HFFc6 (cell line): ENCODE measurements at regions not wholly inside any gene's neighbourhood (a gene's known extent, or its start where the extent isn't known, plus 50 kb on each side); places are given as distances from the start of the nearest gene placed in this dataset.
"Not testable (repeated sequence)": the region's sequence is repeated elsewhere in the genome, so short reads cannot be mapped to it uniquely, and the experiment has no call there.

Experiments used
- DNase-seq: peaks from one replicate; pipeline ENCODE4 v3.0.0-alpha.2; 2018
- H3K27ac Mint-ChIP-seq: 2 replicates; pipeline ENCODE4 v1.8.0; 2020; ENCODE audit warnings: mild to moderate bottlenecking, mixed read lengths
- H3K27me3 Mint-ChIP-seq: 2 replicates; pipeline ENCODE4 v1.8.0; 2021; ENCODE audit warnings: mild to moderate bottlenecking, moderate library complexity, mixed read lengths; ENCODE audit not compliant: insufficient read depth
- H3K36me3 Mint-ChIP-seq: 2 replicates; pipeline ENCODE4 v1.8.0; 2021; ENCODE audit warnings: low read depth, mixed read lengths
- H3K4me1 Mint-ChIP-seq: 2 replicates; pipeline ENCODE4 v1.8.0; 2020; ENCODE audit warnings: low read depth, mixed read lengths
- H3K4me3 Mint-ChIP-seq: 2 replicates; pipeline ENCODE4 v1.8.0; 2020; ENCODE audit warnings: mild to moderate bottlenecking, moderate library complexity, mixed read lengths
- H3K9me3 Mint-ChIP-seq: 2 replicates; pipeline ENCODE4 v1.8.0; 2020; ENCODE audit warnings: mild to moderate bottlenecking, mixed read lengths
- CTCF ChIP-seq: fragments of 200-600 bp; sonication (generic); IDR thresholded peaks from 2 replicates; pipeline ENCODE4 v1.5.0; 2021; ENCODE audit warnings: antibody characterized with exemption, mild to moderate bottlenecking

- TF ChIP-seq CTCF: no peak
- Mint-ChIP-seq H3K4me1 (no peaks in the 10 kb centered on the region), H3K4me3 (no peak overlapping the region), H3K9me3 (peaks cover 13% of the 10 kb centered on the region), H3K36me3 (no peaks in the 10 kb centered on the region; the same call in 1 of the 2 replicates), H3K27ac (no peak overlapping the region), H3K27me3 (no peaks in the 10 kb centered on the region)
- DNase-seq: no peak
These were observed 161.3 kb upstream of the VIPR2 start for GRCh38 chr7:159306012-159306411.

GRCh38 chr7:159305185-159305584 lies 160.5 kb upstream of the VIPR2 start:
- H3K36me3 Mint-ChIP-seq, H3K27me3 Mint-ChIP-seq, H3K27ac Mint-ChIP-seq, H3K4me1 Mint-ChIP-seq, H3K4me3 Mint-ChIP-seq, DNase-seq: not testable (repeated sequence)
- H3K9me3 Mint-ChIP-seq: peaks cover 18% of the 10 kb centered on the region

GRCh38 chr7:159303510-159303909 lies 158.8 kb upstream of the VIPR2 start:
- not testable (repeated sequence) for H3K27me3 Mint-ChIP-seq, H3K4me1 Mint-ChIP-seq, H3K4me3 Mint-ChIP-seq, H3K36me3 Mint-ChIP-seq, DNase-seq, H3K27ac Mint-ChIP-seq
- H3K9me3 Mint-ChIP-seq: peaks cover 26% of the 10 kb centered on the region

DNA sequence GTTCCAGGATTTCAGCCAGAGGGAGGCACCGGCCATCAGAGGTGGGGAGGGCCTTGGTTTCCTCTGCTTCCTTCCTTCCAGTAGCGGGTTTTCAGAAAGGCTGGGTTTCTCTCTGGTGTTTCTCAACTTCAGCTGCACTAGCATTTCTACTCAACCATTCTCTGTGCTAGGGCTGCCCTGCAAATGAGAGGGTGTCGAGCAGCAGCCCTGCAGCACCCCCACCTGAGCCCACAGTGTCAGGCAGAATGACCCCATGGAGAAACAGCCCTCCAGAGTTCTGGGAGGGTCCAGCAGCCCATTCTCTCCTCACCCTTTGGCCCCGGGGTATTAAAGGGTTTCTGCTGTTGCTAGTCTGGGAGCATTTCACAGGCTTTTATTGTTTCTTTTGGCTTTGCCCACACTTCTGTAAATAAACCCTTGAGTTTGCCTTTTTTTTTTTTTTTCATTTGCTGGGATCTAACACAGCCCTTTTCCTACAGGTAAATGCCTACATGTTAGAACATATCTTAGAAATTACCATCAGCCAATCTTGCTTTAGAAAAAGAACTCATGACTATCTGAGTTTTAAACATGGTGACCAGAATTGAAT lies 151.5 kb upstream of the VIPR2 start:
- Mint-ChIP-seq H3K9me3 (peaks cover 46% of the 10 kb centered on the region), H3K27me3 (no peaks in the 10 kb centered on the region), H3K27ac (no peak overlapping the region), H3K4me3 (no peak overlapping the region), H3K36me3 (peaks cover 4% of the 10 kb centered on the region; the same call in 1 of the 2 replicates), H3K4me1 (no peaks in the 10 kb centered on the region)
- TF ChIP-seq CTCF: no peak
- no peak for DNase-seq

GRCh38 chr7:159286487-159286886 lies 141.8 kb upstream of the VIPR2 start:
- not testable (repeated sequence) for H3K4me1 Mint-ChIP-seq, DNase-seq, H3K4me3 Mint-ChIP-seq, H3K36me3 Mint-ChIP-seq, H3K27me3 Mint-ChIP-seq, H3K27ac Mint-ChIP-seq
- peaks cover 67% of the 10 kb centered on the region for H3K9me3 Mint-ChIP-seq

DNA sequence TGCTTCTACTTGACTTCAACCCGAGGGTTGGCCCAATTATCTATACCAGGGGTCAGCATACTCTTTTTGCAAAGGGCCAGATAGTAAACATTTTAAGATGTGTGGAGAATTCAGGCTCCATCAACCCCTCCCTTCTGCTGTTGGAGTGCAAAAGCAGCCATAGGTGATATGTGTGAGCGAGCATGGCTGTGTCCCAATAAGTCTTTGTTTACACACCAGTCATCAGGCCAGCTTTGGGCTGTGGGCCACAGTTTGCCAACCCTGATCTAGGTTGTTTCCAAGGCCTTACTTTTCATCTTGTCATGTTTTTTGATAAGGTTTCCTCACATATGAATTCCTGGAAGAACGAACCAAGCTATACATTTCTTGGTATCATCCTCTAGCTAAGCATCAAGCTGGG lies 136.9 kb upstream of the VIPR2 start:
- peaks cover 49% of the 10 kb centered on the region for H3K9me3 Mint-ChIP-seq
- no peak for DNase-seq
- no peaks in the 10 kb centered on the region for H3K4me1 Mint-ChIP-seq
- no peak overlapping the region for H3K27ac Mint-ChIP-seq
- no peak overlapping the region for H3K4me3 Mint-ChIP-seq
- no peak for TF ChIP-seq CTCF
- H3K27me3 Mint-ChIP-seq: peaks cover 1% of the 10 kb centered on the region; the same call in 1 of the 2 replicates
- peaks cover 5% of the 10 kb centered on the region for H3K36me3 Mint-ChIP-seq

DNA sequence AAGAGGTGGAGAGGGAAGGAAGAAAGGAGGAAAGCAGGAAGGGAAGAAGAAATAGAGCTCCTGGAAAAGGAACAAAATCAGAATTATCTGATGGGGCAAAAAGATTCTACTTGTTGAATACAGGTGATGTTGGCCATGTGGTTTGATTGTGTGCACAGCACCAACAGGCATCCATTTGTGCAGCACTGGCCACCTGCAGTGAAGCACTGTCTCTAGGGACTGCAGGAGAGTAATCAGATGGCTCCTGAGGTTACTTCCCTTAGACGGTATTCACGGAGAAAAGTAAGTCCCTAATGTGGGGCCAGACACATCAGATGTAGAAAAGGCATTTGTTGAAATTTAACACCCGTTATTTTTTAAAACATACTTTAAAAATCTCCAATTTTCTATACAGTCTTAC lies 135.3 kb upstream of the VIPR2 start:
- no peak for TF ChIP-seq CTCF
- Mint-ChIP-seq H3K4me3 (no peak overlapping the region), H3K27ac (no peak overlapping the region), H3K27me3 (peaks cover 1% of the 10 kb centered on the region; the same call in 1 of the 2 replicates), H3K36me3 (peaks cover 5% of the 10 kb centered on the region; the same call in 1 of the 2 replicates), H3K4me1 (no peaks in the 10 kb centered on the region), H3K9me3 (peaks cover 41% of the 10 kb centered on the region)
- DNase-seq: no peak
